IPS-18a (cell line): ENCODE measurements at regions not wholly inside any gene's neighbourhood (a gene's known extent, or its start where the extent isn't known, plus 50 kb on each side); places are given as distances from the start of the nearest gene placed in this dataset.

Experiments
- H3K27ac ChIP-seq: one replicate; pipeline ENCODE4 v1.5.1; 2013; ENCODE audit warnings: low read length
- H3K27me3 ChIP-seq: one replicate; pipeline ENCODE4 v1.6.1; 2013; ENCODE audit warnings: mild to moderate bottlenecking, low read length; ENCODE audit not compliant: control insufficient read depth, insufficient read depth
- H3K36me3 ChIP-seq: one replicate; pipeline ENCODE4 v1.6.1; 2013; ENCODE audit warnings: low read depth, low read length; ENCODE audit not compliant: control insufficient read depth
- H3K4me1 ChIP-seq: one replicate; pipeline ENCODE4 v1.6.1; 2013; ENCODE audit warnings: low read depth, low read length; ENCODE audit not compliant: control insufficient read depth
- H3K4me3 ChIP-seq: one replicate; pipeline ENCODE4 v1.5.1; 2013; ENCODE audit warnings: low read length
- H3K9ac ChIP-seq: one replicate; pipeline ENCODE4 v1.6.1; 2013; ENCODE audit warnings: mild to moderate bottlenecking, low read length, moderate library complexity
- H3K9me3 ChIP-seq: one replicate; pipeline ENCODE4 v1.6.1; 2013; ENCODE audit warnings: low read depth, low read length; ENCODE audit not compliant: control insufficient read depth

- no peaks in the 10 kb centered on the region for H3K4me1 ChIP-seq
- H3K4me3 ChIP-seq: no peak overlapping the region
- no peak overlapping the region for H3K27ac ChIP-seq
- H3K36me3 ChIP-seq: no peaks in the 10 kb centered on the region
- no peaks in the 10 kb centered on the region for H3K27me3 ChIP-seq
- no peaks in the 10 kb centered on the region for H3K9me3 ChIP-seq
- no peak overlapping the region for H3K9ac ChIP-seq
These were observed 368.9 kb downstream of the PID1 start for GRCh38 chr2:228902176-228902575.

GRCh38 chr2:228901531-228901930, 369.6 kb downstream of the PID1 start:
- H3K4me3 ChIP-seq: no peak overlapping the region
- no peak overlapping the region for H3K9ac ChIP-seq
- no peak overlapping the region for H3K27ac ChIP-seq
- no peaks in the 10 kb centered on the region for H3K9me3 ChIP-seq
- H3K27me3 ChIP-seq: no peaks in the 10 kb centered on the region
- H3K36me3 ChIP-seq: no peaks in the 10 kb centered on the region
- no peaks in the 10 kb centered on the region for H3K4me1 ChIP-seq

GRCh38 chr2:228878138-228878537, 392.9 kb downstream of the PID1 start:
- Histone ChIP-seq H3K4me3 (no peak overlapping the region), H3K9me3 (no peaks in the 10 kb centered on the region), H3K9ac (no peak overlapping the region), H3K27ac (no peak overlapping the region), H3K36me3 (no peaks in the 10 kb centered on the region), H3K4me1 (no peaks in the 10 kb centered on the region), H3K27me3 (no peaks in the 10 kb centered on the region)

- H3K4me3 ChIP-seq: no peak overlapping the region
- no peaks in the 10 kb centered on the region for H3K36me3 ChIP-seq
- H3K27ac ChIP-seq: no peak overlapping the region
These were observed 394.8 kb downstream of the PID1 start for GRCh38 chr2:228876276-228876675.

GRCh38 chr2:228875152-228875900, 395.8 kb downstream of the PID1 start:
- no peaks in the 10 kb centered on the region for H3K27me3 ChIP-seq
- no peaks in the 10 kb centered on the region for H3K36me3 ChIP-seq
- H3K9me3 ChIP-seq: no peaks in the 10 kb centered on the region
- H3K4me1 ChIP-seq: no peaks in the 10 kb centered on the region
- no peak overlapping the region for H3K9ac ChIP-seq
- H3K4me3 ChIP-seq: no peak overlapping the region
- no peak overlapping the region for H3K27ac ChIP-seq

More at GRCh38 chr2:228876276-228876675, 394.8 kb downstream of the PID1 start:
- Histone ChIP-seq H3K9ac (no peak overlapping the region), H3K9me3 (no peaks in the 10 kb centered on the region), H3K27me3 (no peaks in the 10 kb centered on the region), H3K4me1 (no peaks in the 10 kb centered on the region)

- no peaks in the 10 kb centered on the region for H3K36me3 ChIP-seq
- H3K9ac ChIP-seq: no peak overlapping the region
- H3K4me1 ChIP-seq: peaks cover 10% of the 10 kb centered on the region
- no peak overlapping the region for H3K4me3 ChIP-seq
- no peak overlapping the region for H3K27ac ChIP-seq
- H3K27me3 ChIP-seq: no peaks in the 10 kb centered on the region
- peaks cover 5% of the 10 kb centered on the region for H3K9me3 ChIP-seq
These were observed 400.1 kb downstream of the PID1 start for GRCh38 chr2:228871012-228871411.

- Histone ChIP-seq H3K9me3 (peaks cover 5% of the 10 kb centered on the region), H3K4me1 (peaks cover 10% of the 10 kb centered on the region), H3K27me3 (no peaks in the 10 kb centered on the region), H3K4me3 (no peak overlapping the region), H3K27ac (peak overlapping the region; percentile 39), H3K36me3 (no peaks in the 10 kb centered on the region), H3K9ac (peak overlapping the region; percentile 17)
These were observed 401.3 kb downstream of the PID1 start for GRCh38 chr2:228869636-228870264.

- Histone ChIP-seq H3K27ac (no peak overlapping the region), H3K27me3 (no peaks in the 10 kb centered on the region), H3K9ac (no peak overlapping the region), H3K4me1 (peaks cover 10% of the 10 kb centered on the region), H3K9me3 (peaks cover 5% of the 10 kb centered on the region), H3K36me3 (no peaks in the 10 kb centered on the region), H3K4me3 (no peak overlapping the region)
These were observed 403.7 kb downstream of the PID1 start for GRCh38 chr2:228867406-228867805.

DNA sequence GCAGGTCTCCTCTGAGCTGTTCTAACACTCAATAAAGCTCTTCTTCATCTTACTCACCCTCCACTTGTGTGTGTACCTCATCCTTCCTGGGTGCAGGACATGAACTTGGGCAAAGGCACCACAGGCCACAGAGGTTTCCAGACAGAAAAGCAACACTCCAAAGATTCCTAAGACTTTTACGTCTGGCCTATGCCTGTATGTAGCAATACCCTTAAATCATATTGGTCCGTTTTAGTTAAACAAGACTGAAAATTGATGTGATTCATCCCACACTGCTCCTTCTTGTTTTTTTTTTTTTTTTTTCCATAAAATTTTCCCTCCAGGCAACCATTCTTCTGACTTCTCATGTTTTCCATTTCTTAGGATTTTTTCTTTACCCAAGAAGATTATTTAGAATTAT, 404.3 kb downstream of the PID1 start:
- no peaks in the 10 kb centered on the region for H3K36me3 ChIP-seq
- no peak overlapping the region for H3K27ac ChIP-seq
- H3K4me3 ChIP-seq: no peak overlapping the region
- peaks cover 5% of the 10 kb centered on the region for H3K9me3 ChIP-seq
- peaks cover 10% of the 10 kb centered on the region for H3K4me1 ChIP-seq
- H3K9ac ChIP-seq: no peak overlapping the region
- H3K27me3 ChIP-seq: no peaks in the 10 kb centered on the region

DNA sequence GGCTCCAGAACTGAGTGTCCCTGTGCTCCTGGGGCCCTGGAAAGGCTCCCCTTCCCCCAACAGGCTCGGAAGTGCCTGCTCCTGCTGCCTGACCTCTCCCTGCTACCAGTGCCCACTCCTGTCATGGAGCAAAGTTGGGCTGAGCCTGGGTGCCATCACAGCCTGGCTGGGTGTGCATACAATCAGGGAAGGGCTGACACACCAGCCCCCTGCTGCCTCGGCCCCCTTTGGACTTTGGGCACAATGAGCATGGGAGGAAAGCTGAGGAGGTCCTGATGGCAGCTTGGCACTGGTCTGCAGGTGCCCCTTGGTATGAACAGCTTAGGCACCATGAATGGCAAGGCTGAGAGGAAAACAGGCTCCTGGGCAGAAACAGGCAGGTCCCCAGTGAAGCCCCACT, 405.0 kb downstream of the PID1 start:
- H3K36me3 ChIP-seq: no peaks in the 10 kb centered on the region
- H3K4me1 ChIP-seq: peaks cover 10% of the 10 kb centered on the region
- H3K27ac ChIP-seq: no peak overlapping the region
- no peak overlapping the region for H3K4me3 ChIP-seq
- H3K9me3 ChIP-seq: peaks cover 5% of the 10 kb centered on the region
- no peaks in the 10 kb centered on the region for H3K27me3 ChIP-seq
- H3K9ac ChIP-seq: no peak overlapping the region

DNA sequence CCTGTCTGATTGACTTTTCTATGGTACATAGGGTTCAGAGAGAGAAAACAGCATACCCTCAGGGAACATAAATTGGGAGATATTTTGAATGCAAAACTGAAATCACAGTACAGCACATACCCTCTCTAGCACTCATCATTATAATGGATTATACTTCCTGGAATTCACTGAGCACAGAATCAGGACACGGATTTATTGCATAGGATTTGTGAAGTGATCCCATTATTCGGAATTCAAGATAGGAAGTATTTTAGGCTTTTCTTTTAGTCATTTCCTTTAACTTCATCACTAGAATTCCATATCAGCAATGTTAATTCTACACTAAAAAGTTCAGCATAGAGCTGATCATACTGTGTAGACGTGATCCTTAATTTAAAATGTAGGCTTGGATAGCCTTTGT, 407.0 kb downstream of the PID1 start:
- H3K4me1 ChIP-seq: peaks cover 2% of the 10 kb centered on the region
- H3K27me3 ChIP-seq: no peaks in the 10 kb centered on the region
- peaks cover 5% of the 10 kb centered on the region for H3K9me3 ChIP-seq
- H3K4me3 ChIP-seq: no peak overlapping the region
- H3K9ac ChIP-seq: no peak overlapping the region
- no peak overlapping the region for H3K27ac ChIP-seq
- no peaks in the 10 kb centered on the region for H3K36me3 ChIP-seq
